B cell (primary cell): ENCODE measurements at regions not wholly inside any gene's neighbourhood (a gene's known extent, or its start where the extent isn't known, plus 50 kb on each side); places are given as distances from the start of the nearest gene placed in this dataset.

Experiments used
- ATAC-seq: fragments of 200-7000 bp; cut with Tn5 transposase; one replicate; pipeline ENCODE4 v1.10.0; 2021; ENCODE audit warnings: low read depth, mild to moderate bottlenecking, moderate number of reproducible peaks, moderate library complexity
- CTCF ChIA-PET: fragments of 350-600 bp; sonication (Branson Sonifier 250); formaldehyde crosslinking; loops from one replicate; lab custom pipeline; 2021; ENCODE audit warnings: antibody characterized with exemption, inconsistent platforms; lab: Charles Lee
- POLR2A ChIA-PET: fragments of 350-600 bp; sonication (Branson Sonifier 250); formaldehyde crosslinking; loops from one replicate; lab custom pipeline; 2021; ENCODE audit warnings: antibody characterized with exemption; lab: Charles Lee
- DNase-seq: peaks from one replicate; pipeline ENCODE4 v3.0.0; 2013
- H2AFZ ChIP-seq: 2 replicates; pipeline ENCODE4 v1.6.1; 2012; ENCODE audit warnings: mild to moderate bottlenecking, low read depth, low read length; ENCODE audit not compliant: insufficient read depth, poor library complexity, severe bottlenecking
- H3K27ac ChIP-seq, 2 donors: 1 replicate in 1 of 2; 2 replicates in 1 of 2; pipeline ENCODE4 v1.5.1; 2012 to 2013; ENCODE audit warnings: low read length in 2 of 2, mild to moderate bottlenecking in 2 of 2, moderate library complexity in 1 of 2
- H3K27me3 ChIP-seq, 4 experiments: fragments of 200-600 bp in 1 of 4; sonication (generic) in 1 of 4; replicated peaks in 1 of 4; 1 replicate in 2 of 4; 2 replicates in 2 of 4; pipeline versions ENCODE4 v1.6.1 to v1.7.0; 2013 to 2016; ENCODE audit warnings: low read length in 3 of 4, mild to moderate bottlenecking in 2 of 4, mixed read lengths in 1 of 4, moderate library complexity in 1 of 4; ENCODE audit not compliant: insufficient read depth in 4 of 4, control insufficient read depth in 3 of 4; ENCODE audit errors: control extremely low read depth in 1 of 4
- H3K36me3 ChIP-seq, 2 experiments: replicated peaks in 1 of 2; 1 replicate in 1 of 2; 2 replicates in 1 of 2; pipeline versions ENCODE4 v1.6.1 to v1.7.1; 2013; ENCODE audit warnings: low read length in 1 of 2; ENCODE audit not compliant: insufficient read depth in 2 of 2, control insufficient read depth in 1 of 2; ENCODE audit errors: control extremely low read depth in 1 of 2, extremely low read depth in 1 of 2
- H3K4me1 ChIP-seq, 2 donors: fragments of 200-600 bp in 1 of 2; sonication (generic) in 1 of 2; 1 replicate in 1 of 2; 2 replicates in 1 of 2; pipeline versions ENCODE4 v1.5.1 to v1.6.1; 2013 to 2017; ENCODE audit warnings: low read length in 2 of 2; ENCODE audit not compliant: control insufficient read depth in 2 of 2, insufficient read depth in 2 of 2
- H3K4me2 ChIP-seq: replicated peaks from 2 replicates; pipeline ENCODE3; 2012; ENCODE audit warnings: mild to moderate bottlenecking, low read depth, low read length; ENCODE audit not compliant: poor library complexity, severe bottlenecking
- H3K4me3 ChIP-seq, 5 experiments: fragments of 200-600 bp in 1 of 5; sonication (generic) in 1 of 5; 1 replicate in 3 of 5; 2 replicates in 2 of 5; pipeline versions ENCODE4 v1.5.1 to v1.7.0; 2011 to 2016; ENCODE audit warnings: low read length in 4 of 5, mild to moderate bottlenecking in 4 of 5, low read depth in 2 of 5, control low read depth in 1 of 5, moderate library complexity in 1 of 5; ENCODE audit not compliant: insufficient read depth in 1 of 5; ENCODE audit errors: control extremely low read depth in 1 of 5, extremely low read depth in 1 of 5
- H3K79me2 ChIP-seq: fragments of 200-600 bp; sonication (generic); one replicate; pipeline ENCODE4 v1.6.0; 2016; ENCODE audit warnings: low read length; ENCODE audit not compliant: control insufficient read depth, insufficient read depth
- H3K9ac ChIP-seq: fragments of 200-600 bp; sonication (generic); 2 replicates; pipeline ENCODE4 v1.6.1; 2017; ENCODE audit warnings: mild to moderate bottlenecking, low read length, moderate library complexity
- H3K9me3 ChIP-seq, 3 donors: one replicate each; pipeline versions ENCODE4 v1.6.1 to v1.7.1; 2013; ENCODE audit warnings: low read length in 2 of 3; ENCODE audit not compliant: control insufficient read depth in 2 of 3, insufficient read depth in 1 of 3; ENCODE audit errors: control extremely low read depth in 1 of 3
- H4K20me1 ChIP-seq: 2 replicates; pipeline ENCODE4 v1.6.0; 2012; ENCODE audit warnings: mild to moderate bottlenecking, low read length; ENCODE audit not compliant: insufficient read depth, control insufficient read depth, poor library complexity, severe bottlenecking
- H3K27ac Mint-ChIP-seq: one replicate; pipeline ENCODE4 v1.8.0; 2021; ENCODE audit warnings: mixed read lengths
- H3K27me3 Mint-ChIP-seq: one replicate; pipeline ENCODE4 v1.8.0; 2021; ENCODE audit warnings: mixed read lengths
- H3K4me1 Mint-ChIP-seq: one replicate; pipeline ENCODE4 v1.8.0; 2021; ENCODE audit warnings: mixed read lengths
- H3K4me3 Mint-ChIP-seq: one replicate; pipeline ENCODE4 v1.8.0; 2021; ENCODE audit warnings: mixed read lengths
- H3K9me3 Mint-ChIP-seq: one replicate; pipeline ENCODE4 v1.8.0; 2022; ENCODE audit warnings: mixed read lengths; ENCODE audit not compliant: insufficient read depth
- EZH2 ChIP-seq: IDR thresholded peaks from 2 replicates; pipeline ENCODE4 v1.6.1; 2012; ENCODE audit warnings: borderline replicate concordance, low read depth, mild to moderate bottlenecking, moderate library complexity, low read length; ENCODE audit not compliant: insufficient read depth, poor library complexity, severe bottlenecking
- WGBS: methylation state at CpG from one replicate; pipeline ENCODE4 v1.1.5; 2013; ENCODE audit warnings: missing lambda C conversion rate; ENCODE audit not compliant: insufficient coverage; 5-methylcytosine and 5-hydroxymethylcytosine counted together
- intact Hi-C: fragments of 100-400 bp; cut with micrococcal nuclease; formaldehyde crosslinking; loops from one replicate; pipeline ENCODE4 v1.10.0; 2022
- TF ChIP-seq, protein P1 (sequence below): fragments of 200-600 bp; IDR thresholded peaks from one replicate; pipeline ENCODE4 v1.8.0; 2022; ENCODE audit warnings: antibody characterized with exemption, mild to moderate bottlenecking

GRCh38 chr6:84284428-84285049 lies 57.1 kb upstream of the CEP162 start:
- DNase-seq (no peak), ATAC-seq (no peak)
- Histone ChIP-seq H3K9me3 (no peaks in the 10 kb centered on the region), H3K79me2 (no peaks in the 10 kb centered on the region), H4K20me1 (no peaks in the 10 kb centered on the region), H3K27me3 (no peaks in the 10 kb centered on the region), H3K9ac (no peak overlapping the region), H2AFZ (no peak overlapping the region), H3K4me3 (no peak overlapping the region), H3K27ac (no peak overlapping the region), H3K36me3 (no peaks in the 10 kb centered on the region), H3K4me2 (no peak overlapping the region), H3K4me1 (no peaks in the 10 kb centered on the region)
- ChIA-PET CTCF (no interaction called here), POLR2A (no interaction called here)
- TF ChIP-seq EZH2: no peak
- TF ChIP-seq, protein P1, sequence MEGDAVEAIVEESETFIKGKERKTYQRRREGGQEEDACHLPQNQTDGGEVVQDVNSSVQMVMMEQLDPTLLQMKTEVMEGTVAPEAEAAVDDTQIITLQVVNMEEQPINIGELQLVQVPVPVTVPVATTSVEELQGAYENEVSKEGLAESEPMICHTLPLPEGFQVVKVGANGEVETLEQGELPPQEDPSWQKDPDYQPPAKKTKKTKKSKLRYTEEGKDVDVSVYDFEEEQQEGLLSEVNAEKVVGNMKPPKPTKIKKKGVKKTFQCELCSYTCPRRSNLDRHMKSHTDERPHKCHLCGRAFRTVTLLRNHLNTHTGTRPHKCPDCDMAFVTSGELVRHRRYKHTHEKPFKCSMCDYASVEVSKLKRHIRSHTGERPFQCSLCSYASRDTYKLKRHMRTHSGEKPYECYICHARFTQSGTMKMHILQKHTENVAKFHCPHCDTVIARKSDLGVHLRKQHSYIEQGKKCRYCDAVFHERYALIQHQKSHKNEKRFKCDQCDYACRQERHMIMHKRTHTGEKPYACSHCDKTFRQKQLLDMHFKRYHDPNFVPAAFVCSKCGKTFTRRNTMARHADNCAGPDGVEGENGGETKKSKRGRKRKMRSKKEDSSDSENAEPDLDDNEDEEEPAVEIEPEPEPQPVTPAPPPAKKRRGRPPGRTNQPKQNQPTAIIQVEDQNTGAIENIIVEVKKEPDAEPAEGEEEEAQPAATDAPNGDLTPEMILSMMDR: no peak
- H3K9me3 Mint-ChIP-seq: peaks cover 3% of the 10 kb centered on the region
- no peak overlapping the region for H3K27ac Mint-ChIP-seq
- intact Hi-C loops: no loop called here
- H3K27me3 Mint-ChIP-seq: peaks cover 11% of the 10 kb centered on the region
- H3K4me1 Mint-ChIP-seq: no peaks in the 10 kb centered on the region
- no peak overlapping the region for H3K4me3 Mint-ChIP-seq
- WGBS: 62% methylated on average over 3 of the region's 6 CpGs

DNA sequence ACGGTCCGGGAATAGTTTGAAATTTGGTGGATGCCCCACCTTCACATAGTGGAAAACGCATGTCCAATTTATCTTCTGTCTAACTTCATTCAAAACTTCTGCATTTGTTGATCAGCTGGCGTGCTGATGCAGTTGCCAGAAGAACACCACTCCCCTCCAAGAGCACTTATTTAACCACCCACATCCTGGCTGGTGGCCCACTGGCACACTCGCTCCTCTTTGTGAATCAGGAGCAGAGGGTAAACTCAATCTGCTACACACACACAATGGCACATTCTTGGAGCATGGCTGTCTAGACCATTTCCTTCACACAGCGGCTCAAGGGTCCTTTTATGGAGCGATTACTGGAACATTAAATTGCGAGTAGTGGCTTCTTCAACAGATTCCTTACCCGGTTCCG lies 55.1 kb upstream of the CEP162 start:
- Mint-ChIP-seq H3K9me3 (no peaks in the 10 kb centered on the region), H3K4me3 (no peak overlapping the region), H3K4me1 (no peaks in the 10 kb centered on the region), H3K27ac (no peak overlapping the region), H3K27me3 (peaks cover 15% of the 10 kb centered on the region)
- POLR2A ChIA-PET: no interaction called here
- DNase-seq: no peak
- Histone ChIP-seq H3K9me3 (no peaks in the 10 kb centered on the region), H3K27me3 (no peaks in the 10 kb centered on the region), H3K27ac (no peak overlapping the region), H3K4me2 (no peak overlapping the region), H3K79me2 (no peaks in the 10 kb centered on the region), H4K20me1 (no peaks in the 10 kb centered on the region), H3K4me3 (no peak overlapping the region), H2AFZ (no peak overlapping the region), H3K9ac (no peak overlapping the region), H3K36me3 (no peaks in the 10 kb centered on the region), H3K4me1 (no peaks in the 10 kb centered on the region)
- WGBS: 32% methylated on average over 3 of the region's 10 CpGs
- ATAC-seq: no peak
- TF ChIP-seq, protein P1: no peak
- TF ChIP-seq EZH2: no peak
- intact Hi-C loops: no loop called here
- CTCF ChIA-PET: no interaction called here
